LNCAP (cell line): ENCODE measurements at regions not wholly inside any gene's neighbourhood (a gene's known extent, or its start where the extent isn't known, plus 50 kb on each side); places are given as distances from the start of the nearest gene placed in this dataset.

ENCODE experiments used
- TF ChIP-seq, protein P1 (sequence below): fragments of 450-650 bp; IDR thresholded peaks from 2 replicates; pipeline ENCODE4 v1.5.1; 2017; ENCODE audit warnings: mild to moderate bottlenecking

DNA sequence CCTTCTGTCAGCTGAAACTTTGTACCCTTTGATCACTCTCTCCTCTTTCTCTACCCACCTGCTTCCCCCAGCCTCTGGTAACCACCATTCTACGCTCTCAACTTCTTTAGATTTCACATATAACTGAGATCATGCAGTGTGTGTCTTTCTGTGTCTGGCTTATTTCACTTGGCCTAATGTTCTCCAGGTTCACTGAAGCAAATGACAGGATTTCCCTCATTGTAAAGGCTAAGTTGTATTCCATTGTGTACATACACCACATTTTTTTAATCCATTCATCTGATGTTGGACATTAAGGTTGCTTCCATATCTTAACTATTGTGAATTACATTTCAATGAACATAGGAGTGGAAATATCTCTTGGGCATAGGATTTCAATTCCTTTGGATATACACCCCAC, 207.6 kb downstream of the MIAT start:
- TF ChIP-seq, protein P1, sequence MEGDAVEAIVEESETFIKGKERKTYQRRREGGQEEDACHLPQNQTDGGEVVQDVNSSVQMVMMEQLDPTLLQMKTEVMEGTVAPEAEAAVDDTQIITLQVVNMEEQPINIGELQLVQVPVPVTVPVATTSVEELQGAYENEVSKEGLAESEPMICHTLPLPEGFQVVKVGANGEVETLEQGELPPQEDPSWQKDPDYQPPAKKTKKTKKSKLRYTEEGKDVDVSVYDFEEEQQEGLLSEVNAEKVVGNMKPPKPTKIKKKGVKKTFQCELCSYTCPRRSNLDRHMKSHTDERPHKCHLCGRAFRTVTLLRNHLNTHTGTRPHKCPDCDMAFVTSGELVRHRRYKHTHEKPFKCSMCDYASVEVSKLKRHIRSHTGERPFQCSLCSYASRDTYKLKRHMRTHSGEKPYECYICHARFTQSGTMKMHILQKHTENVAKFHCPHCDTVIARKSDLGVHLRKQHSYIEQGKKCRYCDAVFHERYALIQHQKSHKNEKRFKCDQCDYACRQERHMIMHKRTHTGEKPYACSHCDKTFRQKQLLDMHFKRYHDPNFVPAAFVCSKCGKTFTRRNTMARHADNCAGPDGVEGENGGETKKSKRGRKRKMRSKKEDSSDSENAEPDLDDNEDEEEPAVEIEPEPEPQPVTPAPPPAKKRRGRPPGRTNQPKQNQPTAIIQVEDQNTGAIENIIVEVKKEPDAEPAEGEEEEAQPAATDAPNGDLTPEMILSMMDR: no peak

DNA sequence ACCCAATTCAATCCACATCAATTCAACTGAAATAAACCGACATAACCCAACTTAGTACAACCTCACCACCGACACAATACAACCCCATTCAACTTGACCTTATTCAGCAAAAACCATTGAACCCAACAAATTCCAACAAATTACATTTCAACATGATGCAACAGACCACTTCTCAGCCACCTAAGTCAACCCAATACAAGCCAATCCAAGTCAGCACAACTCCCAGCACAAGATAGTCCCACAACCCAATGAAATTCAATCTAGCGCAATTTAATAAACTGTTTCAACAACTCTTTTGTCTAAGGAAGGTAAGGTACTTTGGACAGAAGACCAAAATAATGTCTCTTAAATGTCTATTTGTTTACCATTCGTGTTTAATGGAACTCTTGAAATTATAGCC, 226.0 kb downstream of the MIAT start:
- TF ChIP-seq, protein P1: no peak

DNA sequence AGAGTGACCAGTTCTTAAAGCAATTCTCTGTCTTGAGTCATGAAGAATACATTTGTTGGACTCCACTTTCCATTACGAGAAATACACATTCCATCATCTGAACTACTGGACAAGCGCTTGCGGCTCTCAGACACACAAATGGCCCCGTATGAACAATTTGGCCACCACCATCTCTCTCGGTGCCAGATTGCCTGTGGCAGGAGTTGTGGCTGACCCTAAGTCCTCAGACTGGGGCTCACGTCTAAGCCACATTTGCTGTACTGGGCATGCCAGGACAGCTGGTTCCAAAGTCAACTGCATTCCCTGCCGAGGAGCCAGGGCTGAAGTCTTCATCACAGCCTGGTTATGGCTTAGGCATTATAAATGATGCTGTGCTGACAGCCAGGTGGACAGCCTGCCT, 227.5 kb downstream of the MIAT start:
- TF ChIP-seq, protein P1: no peak

DNA sequence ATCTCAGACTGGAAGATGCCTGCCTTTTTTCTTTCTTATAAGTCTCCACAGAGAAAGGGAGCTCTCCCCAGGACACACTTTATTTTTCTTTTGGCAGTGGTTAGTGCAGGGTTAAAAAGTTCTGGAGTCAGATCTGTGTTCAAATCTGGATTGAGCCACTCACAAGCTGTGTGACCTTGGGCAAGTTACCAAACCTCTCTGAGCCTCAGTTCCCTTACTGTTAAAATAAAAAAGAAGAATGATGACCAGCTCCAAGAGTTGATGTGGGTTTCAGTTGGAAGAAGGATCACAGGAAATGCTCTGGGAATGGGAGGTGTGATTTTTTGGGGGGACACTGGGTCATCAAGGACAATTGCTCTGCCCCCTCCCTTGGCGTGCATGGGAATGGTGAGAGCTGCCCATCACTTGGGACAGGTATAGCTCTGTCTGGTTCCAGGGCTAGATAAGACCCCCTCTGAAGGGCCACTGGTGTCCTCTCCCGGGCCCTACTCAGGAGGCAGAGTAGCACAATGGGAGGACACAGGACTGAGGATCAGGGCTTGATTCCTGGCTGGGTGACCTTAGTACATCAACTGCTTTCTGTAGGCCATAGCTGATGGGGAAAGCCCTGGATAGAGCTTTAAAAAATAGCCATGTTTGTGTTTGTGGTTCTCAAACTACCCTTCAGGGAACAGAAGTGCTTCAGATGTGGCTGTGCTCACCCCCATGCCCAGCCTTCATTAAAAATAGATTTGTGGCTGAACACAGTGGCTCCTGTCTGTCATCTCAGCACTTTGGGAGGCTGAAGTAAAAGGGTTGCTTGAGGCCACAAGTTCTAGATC, 228.3 kb downstream of the MIAT start:
- TF ChIP-seq, protein P1: no peak

DNA sequence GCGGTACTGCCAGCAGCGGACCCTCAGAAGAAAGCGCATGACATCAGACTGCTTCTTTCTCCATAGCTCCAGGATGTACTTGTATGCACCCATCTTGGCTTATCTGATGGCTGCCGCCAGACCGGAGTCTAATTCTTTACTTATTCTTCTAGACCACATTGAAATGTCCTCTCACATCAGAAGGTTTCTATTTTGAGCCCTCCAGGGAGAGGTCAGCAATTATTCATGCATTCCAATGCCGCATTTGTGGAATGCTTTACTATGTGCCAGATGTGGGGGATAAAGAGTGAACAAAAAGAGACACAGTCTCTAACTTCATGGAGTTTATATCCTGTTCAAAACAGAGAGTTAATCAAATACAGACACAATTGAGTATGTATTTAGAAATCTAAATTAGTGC, 230.1 kb downstream of the MIAT start:
- TF ChIP-seq, protein P1: no peak

DNA sequence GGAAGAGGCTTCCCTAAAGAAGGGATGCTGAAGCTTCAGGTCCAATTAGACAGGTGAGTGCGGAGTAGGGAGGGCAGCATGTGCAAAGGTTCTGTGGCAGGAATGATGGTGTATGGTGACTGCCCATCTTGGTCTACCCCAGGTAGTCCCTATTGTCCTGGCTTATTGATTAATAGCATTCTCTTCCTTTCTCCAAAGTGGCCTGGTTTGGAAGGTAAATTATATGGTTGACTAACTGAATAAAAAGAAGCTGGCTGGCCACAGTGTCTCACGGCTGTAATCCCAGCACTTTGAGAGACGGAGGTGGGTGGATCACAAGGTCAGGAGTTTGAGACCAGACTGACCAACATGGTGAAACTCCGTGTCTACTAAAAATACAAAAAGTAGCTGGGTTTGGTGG, 230.5 kb downstream of the MIAT start:
- TF ChIP-seq, protein P1: no peak

DNA sequence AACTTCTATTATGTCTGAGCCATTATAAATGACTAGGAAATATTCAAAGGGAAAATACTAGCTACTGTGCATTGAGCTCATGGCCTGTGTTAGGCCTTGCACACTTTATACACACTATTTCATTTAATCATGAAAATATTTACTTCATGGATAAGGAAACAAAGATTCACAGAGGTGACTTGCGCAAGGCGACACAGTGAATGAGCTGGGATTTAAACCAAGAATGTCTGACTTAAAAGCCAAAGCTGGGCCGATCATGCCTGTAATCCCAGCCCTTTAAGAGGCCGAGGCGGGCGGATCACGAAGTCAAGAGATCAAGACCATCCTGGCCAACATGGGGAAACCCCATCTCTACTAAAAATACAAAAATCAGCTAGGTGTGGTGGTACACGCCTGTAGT, 231.5 kb downstream of the MIAT start:
- TF ChIP-seq, protein P1: no peak

DNA sequence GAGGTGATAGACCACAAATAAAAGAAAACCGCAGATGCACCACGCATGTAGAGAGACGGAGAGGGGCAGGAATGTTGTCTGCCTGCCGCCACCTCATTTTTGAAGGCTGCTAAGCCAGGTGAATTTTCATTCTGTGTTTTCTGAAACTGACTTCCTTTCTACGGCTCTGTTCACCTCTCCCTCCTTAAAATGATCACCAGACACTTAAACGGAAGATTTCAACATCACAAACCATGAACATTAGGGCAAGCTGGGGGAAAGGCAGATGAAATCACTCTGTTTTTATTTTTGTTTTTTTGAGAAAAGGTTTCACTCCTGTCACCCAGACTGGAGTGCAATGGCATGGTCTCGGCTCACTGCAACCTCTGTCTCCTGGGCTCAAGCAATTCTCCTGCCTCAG, 232.4 kb downstream of the MIAT start:
- TF ChIP-seq, protein P1: no peak
